ENCODE measurements at regions not wholly inside any gene's neighbourhood (a gene's known extent, or its start where the extent isn't known, plus 50 kb on each side); places are given as distances from the start of the nearest gene placed in this dataset.

GRCh38 chr10:45075826-45076380, 75.2 kb downstream of the ZNF22 start:
- TF ChIP-seq CTCF (IDR thresholded peaks at IDR 0.05): no peak
- no peak for TF ChIP-seq POLR2A (IDR thresholded peaks at IDR 0.05)

Measured in body of pancreas (tissue), 4 donors.